Hematopoietic multipotent progenitor cell treated with erythropoietin and hydrocortisone succinate and interleukin-3 and kit ligand, for 6 days (in vitro differentiated cells): ENCODE measurements at regions not wholly inside any gene's neighbourhood (a gene's known extent, or its start where the extent isn't known, plus 50 kb on each side); places are given as distances from the start of the nearest gene placed in this dataset.

Experiments
- DNase-seq: peaks from one replicate; pipeline ENCODE4 v3.0.0-alpha.2; 2015

DNA sequence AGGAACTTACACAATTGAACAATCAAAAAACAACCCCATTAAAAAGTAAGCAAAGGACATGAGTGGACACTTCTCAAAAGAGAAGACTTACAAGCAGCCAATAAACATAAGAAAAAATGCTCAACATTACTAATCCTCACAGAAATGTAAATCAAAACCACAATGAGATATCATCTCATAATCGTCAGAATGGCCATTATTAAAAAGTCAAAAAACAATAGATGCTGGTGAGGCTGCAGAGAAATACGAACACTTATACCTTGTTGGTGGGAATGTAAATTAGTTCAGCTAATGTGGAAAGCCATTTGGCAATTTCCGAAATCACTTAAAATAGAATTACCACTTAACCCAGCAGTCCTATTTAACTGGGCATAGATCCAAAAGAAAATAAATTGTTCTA lies 301.9 kb upstream of the KCNJ16 start:
- DNase-seq = no peak

DNA sequence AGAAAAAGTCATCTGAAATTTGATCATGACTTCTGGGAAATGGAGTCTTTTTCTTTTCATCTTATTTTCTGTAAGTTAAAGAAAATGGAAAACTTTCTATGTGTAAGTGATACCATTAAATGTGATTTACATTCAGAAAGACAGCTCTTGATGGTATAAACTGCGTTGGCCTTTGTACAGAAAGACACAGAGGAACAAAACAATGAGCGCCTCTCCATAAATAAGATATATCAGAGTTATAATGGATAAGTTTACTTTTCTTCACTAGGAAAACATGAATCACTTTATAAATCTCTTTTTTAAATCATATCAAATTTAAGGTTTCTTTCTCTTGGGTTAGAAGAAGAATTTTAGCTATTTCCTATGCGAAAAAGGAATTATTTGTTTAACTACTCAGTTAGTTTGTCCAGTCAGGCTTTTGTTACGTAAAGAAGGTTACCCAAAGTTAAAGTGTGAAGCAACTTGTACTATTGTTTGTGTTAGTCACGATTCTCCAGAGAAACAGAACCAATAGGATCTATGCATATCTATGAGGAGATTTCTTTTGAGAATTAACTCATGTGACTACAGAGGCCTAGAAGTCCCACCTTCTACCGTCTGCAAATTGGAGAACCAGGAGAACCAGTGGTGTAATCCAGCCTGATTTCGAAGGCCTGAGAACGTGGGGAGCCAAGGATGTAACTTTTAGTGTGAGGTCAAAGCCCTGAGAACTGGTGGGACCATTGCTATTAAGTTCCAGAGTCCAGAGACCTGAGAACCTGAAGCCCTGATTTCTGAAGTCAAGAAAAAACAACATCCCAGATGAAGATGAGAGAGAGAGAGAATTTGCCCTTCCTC lies 295.4 kb upstream of the KCNJ16 start:
- DNase-seq = no peak

DNA sequence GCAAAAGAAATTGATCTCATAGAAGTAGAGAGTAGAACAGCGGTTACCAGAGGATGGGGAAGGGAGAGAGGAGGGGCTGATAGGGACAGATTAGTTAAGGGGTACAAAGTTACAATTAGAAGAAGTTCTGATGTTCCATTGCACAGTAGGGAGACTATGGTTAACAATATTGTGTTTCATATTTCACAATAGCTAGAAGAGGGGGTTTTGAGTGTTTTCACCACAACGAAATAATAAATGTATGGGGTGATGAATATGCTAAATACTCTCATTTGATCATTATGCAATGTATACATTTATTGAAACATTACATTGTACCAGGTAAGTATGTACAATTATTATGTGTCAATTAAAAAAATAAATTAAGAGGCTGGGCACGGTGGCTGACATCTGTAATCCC lies 291.2 kb upstream of the KCNJ16 start:
- no peak for DNase-seq

DNA sequence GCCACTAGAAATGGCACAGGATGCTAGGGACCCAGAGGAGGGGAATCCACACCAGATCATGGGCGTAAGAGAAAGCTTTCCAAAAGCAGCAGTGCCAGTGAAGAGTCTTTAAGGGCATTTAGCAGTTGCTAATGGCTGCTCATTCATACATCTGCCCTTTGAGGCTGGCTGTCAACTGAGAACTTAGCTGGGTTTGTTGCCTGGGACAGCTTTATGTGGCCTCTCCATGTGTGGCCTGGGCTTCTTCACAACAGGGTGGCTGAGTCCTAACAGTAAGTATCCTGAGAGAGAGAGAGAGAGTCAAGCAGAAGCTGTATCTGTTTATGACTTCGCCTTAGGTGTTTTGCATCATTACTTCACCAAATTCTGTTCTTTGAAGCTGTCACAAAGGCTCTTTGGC lies 286.1 kb upstream of the KCNJ16 start:
- DNase-seq = no peak

DNA sequence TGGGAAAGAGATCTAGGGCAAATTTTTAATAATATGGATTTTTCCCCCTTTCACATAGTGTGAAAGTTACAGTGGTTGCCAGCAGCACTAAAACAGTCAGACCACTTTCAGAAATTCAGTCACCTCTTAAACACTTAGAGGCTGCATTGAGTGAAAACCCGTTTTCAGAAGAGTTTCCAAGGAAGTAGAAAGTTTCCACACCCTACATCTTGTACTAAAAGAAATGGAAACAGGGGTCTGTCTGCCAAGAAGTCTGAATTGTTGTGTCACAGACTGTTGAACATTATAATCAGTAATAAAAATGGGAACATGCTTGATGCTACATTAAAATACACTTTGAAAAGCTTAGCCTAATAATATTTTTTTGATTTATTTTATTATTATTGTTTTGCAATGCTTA lies 278.9 kb upstream of the KCNJ16 start:
- no peak for DNase-seq

DNA sequence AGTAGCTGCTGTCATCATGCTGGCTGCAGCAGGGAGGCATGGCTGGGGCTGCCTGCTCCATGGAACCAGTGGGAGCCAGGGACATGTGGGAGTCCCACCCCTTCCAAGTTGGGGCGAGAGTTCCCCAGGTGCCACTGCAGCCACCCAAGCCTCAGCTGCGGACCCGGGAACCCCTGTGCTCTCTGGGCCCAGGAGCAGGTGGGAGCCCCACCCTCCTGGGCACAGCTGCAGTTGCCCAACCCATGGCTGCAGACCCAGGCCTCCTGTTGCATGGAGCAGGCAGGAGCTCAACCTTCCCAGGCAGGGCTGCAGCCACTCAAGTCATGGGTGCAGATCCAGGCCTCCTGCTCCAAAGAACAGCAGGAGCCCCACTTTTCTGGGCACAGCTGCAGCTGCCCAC lies 274.2 kb upstream of the KCNJ16 start:
- DNase-seq = no peak

DNA sequence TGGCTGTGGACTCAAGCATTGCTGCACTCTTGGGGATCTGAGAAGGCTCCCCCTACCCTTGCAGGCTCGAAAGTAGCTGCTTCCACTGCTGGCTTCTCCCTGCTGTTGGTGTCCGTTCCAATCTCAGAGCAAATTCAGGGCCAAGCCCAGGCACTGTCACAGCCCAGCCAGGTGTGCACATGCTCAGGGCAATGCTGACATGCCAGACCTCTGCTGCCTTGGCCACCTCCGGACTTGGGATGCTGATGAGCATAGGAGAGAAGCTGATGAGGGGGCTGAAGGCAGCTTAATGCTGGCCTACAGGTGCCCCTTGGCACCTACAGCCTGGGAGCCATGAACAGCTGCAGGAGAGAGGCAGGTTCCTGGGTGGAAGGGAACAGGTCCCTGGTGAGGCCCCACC lies 273.7 kb upstream of the KCNJ16 start:
- no peak for DNase-seq

DNA sequence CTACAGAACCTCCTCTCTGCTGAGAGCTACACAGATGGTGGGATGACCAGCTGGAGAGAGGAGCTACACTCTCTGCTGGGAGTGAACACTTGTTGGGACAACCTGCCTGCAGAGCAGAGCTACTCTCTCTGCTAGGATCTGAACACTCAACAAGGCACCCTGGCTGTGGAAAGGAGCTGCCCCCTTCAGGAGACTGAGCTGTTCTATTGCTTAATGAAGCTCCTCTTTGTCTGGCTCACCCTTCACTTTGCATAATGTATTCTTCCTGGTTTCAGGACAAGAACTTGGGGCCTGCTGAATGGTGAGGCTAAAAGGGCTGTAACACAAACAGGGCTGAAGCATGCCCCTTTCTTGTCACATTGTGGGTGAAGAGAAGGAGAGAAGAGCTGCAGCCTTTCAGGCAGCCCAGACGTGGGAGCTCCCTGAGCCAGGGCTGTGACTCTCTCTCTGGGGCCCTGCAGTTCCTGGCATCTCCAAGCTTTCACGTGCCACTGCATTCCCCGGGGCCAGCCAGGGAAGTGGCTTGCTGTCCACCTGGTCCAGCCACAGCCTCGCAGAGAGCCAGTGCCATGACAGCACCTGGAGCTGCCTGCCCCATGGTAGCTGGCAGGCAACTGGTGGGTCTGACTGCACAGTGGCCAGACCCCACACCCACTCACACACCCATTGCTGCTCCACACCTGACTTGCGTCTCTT lies 272.8 kb upstream of the KCNJ16 start:
- DNase-seq = no peak

DNA sequence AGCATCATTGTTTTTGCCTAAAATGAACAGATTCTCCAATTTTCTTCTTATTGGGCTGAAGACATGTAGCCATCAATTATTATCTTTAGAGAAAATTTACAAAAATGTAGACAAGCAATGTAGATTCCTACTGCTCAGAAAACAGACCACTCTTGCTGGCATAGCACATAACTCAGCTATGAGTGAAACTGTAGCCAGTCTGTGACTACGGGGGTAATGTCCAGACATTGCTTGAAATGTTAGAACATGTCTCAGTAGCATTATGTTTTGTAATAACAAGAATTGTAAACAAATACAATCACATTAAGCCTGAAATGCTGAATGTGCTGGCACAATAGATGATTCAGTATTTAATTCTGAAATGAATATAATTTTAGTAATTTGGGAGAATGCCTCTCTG lies 265.7 kb upstream of the KCNJ16 start:
- no peak for DNase-seq

DNA sequence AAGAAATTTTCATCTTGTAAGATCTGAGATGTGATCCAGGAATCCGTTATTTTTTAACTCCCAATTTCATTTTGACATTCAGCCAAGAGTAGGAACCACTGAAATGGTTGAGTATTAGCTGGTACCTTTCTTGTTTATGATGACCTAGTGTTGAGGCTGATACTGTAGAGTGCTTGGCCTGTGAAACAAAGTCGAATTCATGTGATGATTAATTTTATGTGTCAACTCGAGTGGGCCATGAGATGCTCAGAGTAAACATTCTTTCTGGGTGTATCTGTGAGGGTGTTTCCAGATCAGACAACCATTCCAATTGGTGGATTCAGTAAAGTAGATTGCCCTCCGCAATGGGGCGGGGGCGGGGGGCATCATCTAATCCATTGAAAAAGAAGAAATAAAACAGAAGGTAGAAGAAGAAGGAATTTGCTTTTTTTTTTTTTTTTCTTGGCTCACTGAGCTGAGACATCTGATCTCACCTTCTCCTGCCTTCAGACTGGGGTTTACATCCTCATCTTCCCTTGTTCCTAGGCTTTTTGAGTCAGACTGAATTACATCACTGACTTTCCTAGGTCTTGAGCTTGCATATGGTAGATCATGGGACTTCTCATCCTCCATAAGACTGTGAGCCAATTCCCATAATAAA lies 264.6 kb upstream of the KCNJ16 start:
- DNase-seq = no peak

DNA sequence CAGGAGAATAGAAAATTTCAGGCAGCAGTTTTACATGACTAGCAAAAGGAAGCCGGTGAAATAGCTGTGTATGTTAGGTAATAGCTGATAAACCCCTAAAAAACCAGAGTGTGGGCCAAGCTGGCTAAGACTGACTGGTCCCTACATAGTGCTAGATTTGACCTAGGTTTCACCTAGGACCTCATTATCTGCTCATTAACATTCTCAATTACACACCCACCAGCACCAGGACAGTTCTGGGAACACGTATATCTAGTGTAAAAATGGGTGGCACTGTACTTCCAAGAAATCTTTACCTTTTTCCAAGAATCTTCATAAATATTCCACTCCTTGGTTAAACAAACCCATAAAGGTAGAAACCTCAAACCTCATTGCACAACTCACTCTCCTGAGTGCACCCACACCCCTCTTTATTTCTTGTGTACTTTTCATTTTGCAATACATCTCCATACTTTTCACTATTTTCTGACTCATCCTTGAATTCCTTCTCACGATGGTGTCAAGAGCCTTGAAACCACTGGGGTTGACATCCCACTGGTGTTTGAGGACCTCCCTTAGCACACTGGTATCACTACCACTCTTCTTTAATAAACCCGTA lies 262.7 kb upstream of the KCNJ16 start:
- no peak for DNase-seq

DNA sequence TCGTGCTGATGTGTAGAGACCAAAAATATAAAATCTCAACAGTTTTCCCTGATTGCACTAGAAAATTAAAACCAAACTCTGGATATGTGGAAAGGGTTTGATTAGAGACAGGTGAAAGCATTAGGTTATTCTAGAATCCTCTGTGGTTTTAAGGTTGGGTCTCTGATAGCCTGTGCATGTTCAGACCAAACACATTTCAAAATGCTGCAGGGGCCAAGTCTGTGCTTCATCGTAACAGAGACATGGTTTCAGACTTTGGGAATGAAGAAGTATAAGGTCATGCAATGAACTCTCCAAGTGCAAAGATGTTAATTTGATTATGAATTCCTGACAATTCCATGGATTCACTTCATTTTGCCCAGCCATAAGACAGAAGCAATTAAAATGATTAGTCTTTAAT lies 261.0 kb upstream of the KCNJ16 start:
- no peak for DNase-seq

DNA sequence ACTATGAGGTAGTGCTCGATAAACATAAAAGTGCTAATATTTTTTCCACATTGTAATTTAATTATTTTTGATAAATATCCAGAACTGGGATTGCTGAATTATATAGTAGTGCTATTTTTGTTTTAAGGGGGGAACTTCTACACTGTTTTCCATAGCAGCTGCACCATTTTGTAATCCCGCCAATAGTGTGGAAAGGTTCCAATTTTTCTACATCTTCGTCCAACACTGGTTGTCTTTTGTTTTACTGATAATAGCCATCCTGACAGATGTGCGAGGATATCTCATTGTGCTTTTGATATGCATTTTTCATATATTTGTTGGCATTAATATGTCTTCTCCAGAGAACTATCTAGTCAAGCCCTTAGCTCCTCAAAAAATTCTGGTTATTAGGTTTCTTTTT lies 259.6 kb upstream of the KCNJ16 start:
- DNase-seq = no peak

DNA sequence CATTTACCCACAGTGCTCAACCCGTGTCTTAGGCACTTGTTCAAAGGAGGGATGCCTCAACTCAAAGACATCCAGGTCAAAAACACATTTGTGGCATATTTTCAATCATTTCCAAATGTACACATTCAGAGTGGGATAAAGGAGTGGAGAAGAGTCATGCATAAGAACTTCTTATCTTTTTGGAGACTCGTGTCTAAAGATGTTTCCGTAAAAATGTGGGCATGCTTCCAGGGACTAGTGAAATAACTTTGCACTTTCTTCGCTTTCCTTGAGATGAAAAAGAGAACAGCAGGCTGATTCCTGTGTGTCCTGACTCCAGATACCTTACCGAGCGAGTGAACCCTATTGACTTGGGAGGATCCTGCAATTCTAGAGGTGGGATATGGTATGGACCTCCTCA lies 256.6 kb upstream of the KCNJ16 start:
- no peak for DNase-seq

DNA sequence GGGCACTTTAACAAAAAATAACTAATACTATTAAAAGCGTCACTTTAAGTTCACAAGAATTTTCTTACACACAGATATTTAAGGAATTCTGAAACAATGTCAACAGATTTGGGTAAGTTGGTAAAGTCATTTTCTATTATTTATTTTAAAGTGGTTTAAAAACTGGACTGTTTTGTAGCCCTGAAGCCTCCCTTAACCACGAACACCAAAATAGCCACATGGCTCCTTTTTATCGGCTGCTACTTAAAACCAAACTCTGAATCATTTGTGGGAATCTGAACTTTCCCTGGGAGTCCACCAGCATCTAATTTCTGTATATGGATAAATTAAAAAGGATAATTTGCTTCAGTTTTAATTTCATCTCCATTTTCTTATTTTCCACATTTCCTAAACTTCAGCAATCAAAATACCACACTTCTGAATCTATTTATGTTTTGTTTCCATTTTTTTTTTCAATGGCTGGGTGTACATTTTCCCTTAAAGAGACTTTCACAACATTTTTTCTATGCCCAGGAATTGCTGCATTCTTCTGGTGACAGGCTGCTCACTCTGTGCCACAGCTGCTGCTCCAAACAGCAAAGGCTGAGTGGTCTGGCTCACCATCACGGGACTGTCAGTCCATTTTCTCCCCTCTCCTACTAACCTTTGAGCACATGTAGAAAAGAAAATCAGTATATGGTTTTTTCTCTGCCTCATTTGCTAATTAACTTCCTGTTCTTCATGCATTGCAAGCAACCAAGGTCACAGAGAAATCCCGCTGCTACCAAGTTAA lies 255.5 kb upstream of the KCNJ16 start:
- no peak for DNase-seq

DNA sequence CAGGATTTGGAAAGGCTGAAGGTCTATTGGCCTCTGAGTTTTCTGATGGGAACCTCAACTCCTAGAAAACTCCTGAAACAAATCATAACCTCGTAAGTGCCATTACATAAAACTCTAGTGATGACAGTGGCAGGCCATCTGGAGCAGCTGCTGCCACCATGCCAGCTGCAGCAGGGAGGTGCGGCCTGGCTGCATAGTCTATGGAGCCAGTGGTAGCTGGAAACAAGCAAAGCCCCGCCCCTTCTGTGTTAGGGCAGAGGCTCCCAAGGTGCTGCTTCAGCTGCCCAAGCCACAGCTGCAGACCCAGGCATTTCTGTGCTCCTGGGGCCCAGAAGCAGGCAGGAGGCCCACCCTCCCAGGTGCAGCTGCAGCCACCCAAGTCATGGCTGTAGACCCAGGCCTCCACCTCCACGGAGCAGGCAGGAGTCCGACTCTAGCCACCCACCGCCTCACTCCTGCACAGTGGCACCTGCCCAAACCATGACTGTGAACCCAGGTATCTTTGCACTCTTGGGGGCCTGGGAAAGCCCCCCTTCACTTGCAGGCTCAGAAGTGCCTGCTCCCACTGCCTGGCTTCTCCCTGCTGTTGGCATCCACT lies 254.1 kb upstream of the KCNJ16 start:
- no peak for DNase-seq

DNA sequence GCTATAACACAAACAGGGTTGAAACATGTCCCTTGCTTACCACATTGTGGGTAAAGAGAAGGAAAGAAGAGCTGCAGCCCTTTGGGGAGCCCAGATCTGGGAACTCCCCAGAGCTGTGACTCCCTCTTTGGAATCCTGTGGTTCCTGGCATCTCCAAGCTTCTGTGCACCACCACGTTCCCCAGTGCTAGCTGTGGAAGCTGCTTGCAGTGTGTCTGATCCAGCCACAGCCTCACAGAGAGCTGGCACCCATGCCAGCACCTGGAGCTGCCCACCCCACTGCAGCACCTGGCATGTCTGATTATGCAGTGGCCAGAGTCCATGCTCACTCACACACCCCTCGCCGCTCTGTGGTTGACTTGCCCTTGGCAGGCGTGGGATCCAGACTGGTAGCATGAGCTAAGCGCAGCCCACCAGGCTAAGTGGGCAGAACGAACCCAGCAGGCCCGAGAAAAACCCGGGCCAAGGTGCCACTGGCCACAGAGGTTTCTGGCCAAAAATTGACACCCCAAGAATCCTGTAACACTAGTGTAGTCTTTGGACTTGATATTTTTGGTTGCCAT lies 252.6 kb upstream of the KCNJ16 start:
- DNase-seq = no peak

DNA sequence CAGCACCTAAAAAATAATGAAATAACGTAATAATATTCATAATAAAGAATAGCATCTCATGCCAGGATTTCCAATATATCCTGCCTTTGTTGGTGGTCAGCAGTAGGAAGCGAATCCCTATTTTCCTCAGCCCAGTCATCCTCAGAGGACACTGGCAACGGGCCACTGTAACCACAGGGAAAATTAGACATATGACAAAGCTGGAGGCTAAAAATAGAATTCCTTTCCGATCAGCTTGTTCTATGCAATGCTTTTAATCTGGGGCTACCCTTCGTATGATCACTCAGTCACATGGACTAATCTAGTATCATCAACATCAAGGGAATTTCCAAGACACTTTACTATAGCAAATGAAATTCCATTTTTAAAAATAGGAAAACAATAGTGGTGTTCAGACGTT lies 246.9 kb upstream of the KCNJ16 start:
- no peak for DNase-seq

DNA sequence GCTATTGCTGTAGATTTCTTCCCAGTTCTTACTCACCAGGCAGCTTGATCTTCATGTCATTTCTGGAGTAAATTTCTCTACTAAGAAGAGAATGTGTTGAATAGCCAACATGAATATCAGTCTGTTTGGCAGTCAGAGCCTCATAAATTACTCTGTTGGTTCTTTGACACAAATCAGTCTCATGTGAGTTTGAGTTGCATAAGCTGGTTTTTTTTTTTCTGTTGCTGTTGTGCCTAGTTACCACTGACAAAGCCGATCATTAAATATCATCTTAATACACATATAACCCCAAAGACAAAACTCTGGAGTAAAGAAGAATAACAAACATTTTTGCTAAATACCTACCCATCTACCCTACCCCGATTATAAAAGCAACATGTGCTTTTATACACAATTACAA lies 240.5 kb upstream of the KCNJ16 start:
- no peak for DNase-seq

DNA sequence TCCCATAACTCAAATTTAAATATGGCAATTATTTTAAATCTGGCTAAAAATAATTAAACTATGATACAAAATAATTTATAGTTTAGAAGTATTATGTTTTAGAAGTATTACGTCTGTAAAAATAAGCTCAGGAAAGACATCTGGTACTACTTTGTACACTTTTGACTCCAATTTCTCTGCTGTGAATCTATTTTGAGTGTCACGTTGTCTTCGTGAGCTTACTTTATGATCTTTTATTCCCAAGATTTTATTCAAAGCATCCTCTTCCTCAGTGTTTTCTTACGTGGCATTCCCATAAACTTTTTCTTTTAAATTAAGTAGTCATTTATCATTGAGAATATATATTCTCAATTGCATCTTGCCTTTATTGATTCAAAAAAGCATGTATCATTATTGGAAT lies 223.3 kb upstream of the KCNJ16 start:
- DNase-seq = no peak

DNA sequence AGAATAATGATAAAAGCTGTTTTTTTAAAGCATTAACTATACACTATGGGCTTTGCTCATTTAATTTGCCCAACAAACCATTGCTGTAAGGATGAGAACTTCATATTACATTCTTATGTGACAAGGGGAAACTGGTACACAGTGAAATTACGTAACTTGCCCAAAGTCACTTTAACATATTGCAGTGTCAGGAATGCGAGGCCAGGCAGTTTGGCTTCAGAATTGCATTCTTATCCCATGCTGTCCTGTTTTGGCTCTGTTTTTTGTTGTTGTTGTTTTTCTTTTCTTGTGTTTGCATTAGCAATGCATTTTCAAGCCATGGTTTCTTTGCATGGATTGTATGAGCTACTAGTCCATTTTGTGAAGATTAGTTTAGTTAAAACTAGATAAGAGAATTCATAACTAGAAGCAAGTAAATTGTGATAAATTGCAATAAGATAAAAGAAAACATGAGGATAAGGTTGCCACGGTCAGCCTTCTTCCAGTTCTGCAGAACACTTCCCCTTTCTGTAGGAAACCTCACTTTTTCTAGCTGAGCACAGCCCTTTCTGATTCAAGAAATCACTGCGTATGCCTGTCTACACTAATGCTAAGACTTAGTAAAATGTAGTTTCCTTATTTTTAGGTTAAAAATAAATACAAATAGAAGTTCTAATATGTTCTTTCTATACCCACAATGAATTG lies 221.3 kb upstream of the KCNJ16 start:
- peak; percentile 4 for DNase-seq
